K562 (cell line): ENCODE measurements at regions not wholly inside any gene's neighbourhood (a gene's known extent, or its start where the extent isn't known, plus 50 kb on each side); places are given as distances from the start of the nearest gene placed in this dataset.

Experiments
- ATAC-seq: fragments of 200-7000 bp; cut with Tn5 transposase; 3 replicates; pipeline ENCODE4 v1.9.1; 2020; ENCODE audit warnings: moderate library complexity
- BruUV-seq: library from RNA; stranded (reverse); fragments of 400-500 nt; replicated peaks from 2 replicates; lab custom pipeline; 2021; lab: Mats Ljungman, UMichigan
- CTCF ChIA-PET: fragments of 300-600 bp; formaldehyde crosslinking; extraction: SDS; loops from one replicate; lab custom pipeline; 2021; ENCODE audit warnings: low intra/inter-chr PET ratio; lab: Yijun Ruan, JAX
- POLR2A ChIA-PET: fragments of 300-600, 350-650 bp; sonication (Branson Sonifier 250); formaldehyde crosslinking; extraction: SDS; loops from one replicate; lab custom pipeline; 2021; ENCODE audit warnings: antibody characterized with exemption, inconsistent platforms; lab: Yijun Ruan, JAX
- DNase-seq, 4 experiments: peaks; one replicate each; pipeline versions ENCODE4 v3.0.0 to v3.0.0-alpha.2; 2011 to 2018; ENCODE audit warnings: low spot score in 3 of 4, mixed read lengths in 3 of 4; ENCODE audit errors: extremely low read depth in 1 of 4
- FAIRE-seq: peaks from 2 replicates; lab custom pipeline; 2011; peaks lifted over from hg19 to GRCh38; lab: Jason Lieb, UNC
- H2AFZ ChIP-seq: 2 replicates; pipeline ENCODE4 v1.6.0; 2011; ENCODE audit warnings: low read depth, low read length, control low read depth, inconsistent platforms
- H3K27ac ChIP-seq: fragments of 200-600 bp; 3 replicates; pipeline ENCODE4 v1.8.0; 2011; ENCODE audit warnings: low read depth, mild to moderate bottlenecking, control low read depth, inconsistent platforms, low read length, moderate library complexity, mixed read lengths; ENCODE audit errors: extremely low read depth
- H3K27me3 ChIP-seq, 2 experiments: fragments of 300-600 bp in 1 of 2; 2 replicates in 1 of 2; 3 replicates in 1 of 2; pipeline versions ENCODE4 v1.6.0 to v1.8.0; 2011; ENCODE audit warnings: inconsistent platforms in 2 of 2, low read length in 2 of 2, mild to moderate bottlenecking in 1 of 2, mixed read lengths in 1 of 2, moderate library complexity in 1 of 2; ENCODE audit not compliant: control insufficient read depth in 2 of 2, insufficient read depth in 2 of 2
- H3K36me3 ChIP-seq: fragments of 300-600 bp; 3 replicates; pipeline ENCODE4 v1.8.0; 2011; ENCODE audit warnings: mild to moderate bottlenecking, low read length, inconsistent platforms; ENCODE audit not compliant: control insufficient read depth, insufficient read depth
- H3K4me1 ChIP-seq, 2 experiments: fragments of 200-600 bp in 1 of 2; replicated peaks in 1 of 2; 2 replicates in 1 of 2; 3 replicates in 1 of 2; pipeline versions ENCODE4 v1.5.1 to v1.8.0; 2011; ENCODE audit warnings: inconsistent platforms in 2 of 2, low read length in 2 of 2, mild to moderate bottlenecking in 1 of 2, mixed read lengths in 1 of 2, moderate library complexity in 1 of 2; ENCODE audit not compliant: control insufficient read depth in 2 of 2, insufficient read depth in 2 of 2
- H3K4me2 ChIP-seq: 2 replicates; pipeline ENCODE4 v1.6.1; 2011; ENCODE audit warnings: low read length, control low read depth, inconsistent platforms, mixed read lengths; ENCODE audit not compliant: insufficient read depth
- H3K4me3 ChIP-seq: fragments of 200-600 bp; sonication (generic), shearing (Covaris generic); 2 replicates; pipeline ENCODE4 v1.5.1; 2016; ENCODE audit warnings: control low read depth, inconsistent platforms
- H3K79me2 ChIP-seq: fragments of 200-600 bp; 3 replicates; pipeline ENCODE4 v1.8.0; 2011; ENCODE audit warnings: low read length, inconsistent platforms; ENCODE audit not compliant: control insufficient read depth, insufficient read depth
- H3K9ac ChIP-seq, 2 experiments: 2 replicates each; pipeline versions ENCODE4 v1.6.0 to v1.6.1; 2011; ENCODE audit warnings: low read depth in 2 of 2, low read length in 2 of 2, control low read depth in 1 of 2, inconsistent platforms in 1 of 2, mild to moderate bottlenecking in 1 of 2, mixed read lengths in 1 of 2; ENCODE audit not compliant: insufficient read depth in 1 of 2
- H3K9me1 ChIP-seq: one replicate; pipeline ENCODE4 v1.6.0; 2011; ENCODE audit warnings: inconsistent platforms, mild to moderate bottlenecking, low read length, moderate library complexity; ENCODE audit not compliant: control insufficient read depth, insufficient read depth
- H3K9me3 ChIP-seq: replicated peaks from 2 replicates; pipeline ENCODE4 v1.5.1; 2011; ENCODE audit warnings: low read depth, low read length, inconsistent platforms; ENCODE audit not compliant: control insufficient read depth, insufficient read depth
- H4K20me1 ChIP-seq: replicated peaks from 2 replicates; pipeline ENCODE4 v1.6.1; 2011; ENCODE audit warnings: low read length, inconsistent platforms, mixed read lengths; ENCODE audit not compliant: control insufficient read depth, insufficient read depth
- FOXP1 ChIP-seq: sonication (generic); formaldehyde crosslinking; IDR thresholded peaks from 2 replicates; pipeline ENCODE4 v1.8.0; 2022; ENCODE audit warnings: mild to moderate bottlenecking, missing genetic modification reagents
- ILK ChIP-seq: fragments of 450-650 bp; IDR thresholded peaks from 2 replicates; pipeline ENCODE4 v1.6.1; 2016; ENCODE audit warnings: missing genetic modification characterization, low read depth, mild to moderate bottlenecking, missing compliant biosample characterization, moderate library complexity, borderline replicate concordance
- SMARCA5 ChIP-seq: fragments of 450-650 bp; IDR thresholded peaks from 2 replicates; pipeline ENCODE4 v1.6.1; 2016
- ZNF311 ChIP-seq: fragments of 250-450 bp; sonication (Bioruptor Pico); IDR thresholded peaks from 2 replicates; pipeline ENCODE4 v1.4.0; 2020; ENCODE audit warnings: mild to moderate bottlenecking, moderate library complexity
- WGBS: fragments of 100-300 bp; shearing (Covaris generic); methylation state at CpG from one replicate; pipeline ENCODE4 v1.1.6; 2016; ENCODE audit warnings: low coverage, mixed read lengths; ENCODE audit not compliant: insufficient coverage; ENCODE audit errors: missing lambda C conversion rate; 5-methylcytosine and 5-hydroxymethylcytosine counted together
- in situ Hi-C: fragments of 300-500 bp; cut with MboI; formaldehyde crosslinking; loops from 4 replicates; pipeline ENCODE4 v1.15.0; 2018; ENCODE audit warnings: inconsistent platforms, mixed read lengths
- intact Hi-C: fragments of 100-400 bp; cut with micrococcal nuclease; formaldehyde crosslinking; loops from 2 replicates; pipeline ENCODE4 v1.14.2; 2022

DNA sequence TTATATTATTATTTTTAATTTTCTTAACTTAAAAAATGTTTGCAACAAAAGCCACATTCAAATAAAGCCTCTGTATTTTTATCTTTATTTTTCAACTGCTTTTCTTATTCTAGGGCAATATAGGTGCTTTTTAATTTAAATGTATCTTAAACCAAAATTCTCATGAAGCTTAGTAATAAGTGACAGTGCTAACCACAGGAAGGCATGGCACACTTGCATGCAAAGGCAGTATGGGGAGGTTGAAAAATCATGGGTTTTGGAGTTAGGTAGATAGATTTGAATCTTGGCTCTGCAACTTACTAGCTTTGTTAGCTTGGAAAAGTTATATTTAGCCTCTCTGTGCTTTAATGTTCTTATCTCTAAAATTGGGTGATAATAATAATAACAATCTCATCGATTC, 458.0 kb downstream of the DMAC1 start:
- Histone ChIP-seq H2AFZ (no peak overlapping the region), H3K79me2 (no peaks in the 10 kb centered on the region), H3K36me3 (no peaks in the 10 kb centered on the region), H3K9me3 (no peaks in the 10 kb centered on the region), H3K4me1 (no peaks in the 10 kb centered on the region), H3K9ac (no peak overlapping the region), H3K4me2 (no peak overlapping the region), H3K9me1 (no peaks in the 10 kb centered on the region), H3K27ac (no peak overlapping the region), H3K27me3 (no peaks in the 10 kb centered on the region), H4K20me1 (no peaks in the 10 kb centered on the region), H3K4me3 (no peak overlapping the region)
- BruUV-seq: no TSS peak
- ChIA-PET POLR2A (interaction anchor here (0.6 kb wide), 1 partner anchor 331 kb away, joined by 3 read pairs; no protein-coding TSS in a partner anchor), CTCF (no interaction called here)
- intact Hi-C loops: no loop called here
- FAIRE-seq (no peak), ATAC-seq (no peak), DNase-seq (no peak)
- TF ChIP-seq ILK (tag) (no peak), ZNF311 (no peak)
- WGBS: 0% methylated on average over 1 of the region's 1 CpG
- in situ Hi-C loops: no loop called here

DNA sequence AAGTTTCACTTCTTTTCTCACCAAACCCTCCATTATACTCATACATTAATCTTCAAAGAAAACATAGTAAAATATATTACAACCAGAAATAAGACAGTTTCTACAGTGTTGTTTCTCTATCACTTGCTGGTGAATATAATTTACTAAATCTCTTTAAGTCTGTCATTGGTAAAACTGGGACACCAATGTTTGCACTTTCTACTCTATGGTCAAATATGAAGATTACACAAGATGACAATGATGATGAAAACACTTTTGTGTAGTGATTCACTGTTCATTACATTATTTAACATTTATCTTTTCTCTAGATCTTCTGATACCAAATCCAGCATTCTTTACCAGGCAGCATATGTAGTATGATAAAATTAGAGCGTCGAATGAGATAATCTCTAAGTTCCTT, 459.1 kb downstream of the DMAC1 start:
- TF ChIP-seq FOXP1 (CRISPR knock-in tag) (no peak), SMARCA5 (no peak)
- TF ChIP-seq, all 486 proteins: peak for 0
- no peak overlapping the region for H2AFZ ChIP-seq
- H3K9me1 ChIP-seq: no peaks in the 10 kb centered on the region
- intact Hi-C loops: no loop called here
- DNase-seq: no peak
- no peak for FAIRE-seq
- no peak overlapping the region for H3K4me2 ChIP-seq
- H3K4me1 ChIP-seq: no peaks in the 10 kb centered on the region
- POLR2A ChIA-PET: no interaction called here
- CTCF ChIA-PET: no interaction called here
- no peaks in the 10 kb centered on the region for H3K36me3 ChIP-seq
- H3K9me3 ChIP-seq: no peaks in the 10 kb centered on the region
- no peaks in the 10 kb centered on the region for H3K79me2 ChIP-seq
- no peaks in the 10 kb centered on the region for H4K20me1 ChIP-seq
- no peaks in the 10 kb centered on the region for H3K27me3 ChIP-seq
- H3K27ac ChIP-seq: no peak overlapping the region
- H3K4me3 ChIP-seq: no peak overlapping the region
- in situ Hi-C loops: no loop called here
- no peak overlapping the region for H3K9ac ChIP-seq
- WGBS: 3% methylated on average over 2 of the region's 2 CpGs
- no peak for ATAC-seq
- no TSS peak for BruUV-seq
